Coronary artery (tissue), 2 donors: ENCODE measurements at regions not wholly inside any gene's neighbourhood (a gene's known extent, or its start where the extent isn't known, plus 50 kb on each side); places are given as distances from the start of the nearest gene placed in this dataset.

Source experiments
- DNase-seq: peaks from one replicate; pipeline ENCODE4 v3.0.0-alpha.2; 2017; ENCODE audit warnings: low spot score
- H3K27ac ChIP-seq, 2 donors: fragments of 200-600 bp; sonication (generic); one replicate each; pipeline ENCODE4 v1.5.1; 2016 to 2019
- H3K4me3 ChIP-seq: fragments of 200-600 bp; sonication (generic); 2 replicates; pipeline ENCODE4 v1.5.1; 2016; ENCODE audit warnings: mild to moderate bottlenecking, moderate library complexity
- CTCF ChIP-seq: fragments of 200-600 bp; sonication (generic); IDR thresholded peaks from one replicate; pipeline ENCODE4 v1.5.1; 2019; ENCODE audit warnings: antibody characterized with exemption

DNA sequence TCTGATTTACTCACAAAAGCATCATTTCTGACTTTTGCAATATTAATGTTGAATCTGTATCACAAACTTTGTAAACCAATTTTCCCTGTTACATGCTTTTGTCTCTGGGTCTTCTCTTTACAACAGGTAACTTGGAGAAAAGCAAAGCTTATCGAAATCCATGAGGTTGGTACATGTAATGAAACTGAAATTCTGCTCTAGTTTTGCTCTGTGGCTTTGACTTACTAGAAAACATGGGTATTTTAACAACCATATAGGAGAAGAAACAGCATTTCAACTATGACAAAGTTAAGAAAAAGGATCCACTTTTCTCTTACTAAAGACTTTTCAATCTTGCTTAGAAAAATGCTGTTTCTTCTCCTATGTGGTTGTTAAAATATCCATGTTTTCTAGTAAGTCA, 645.8 kb downstream of the STIM2 start:
- TF ChIP-seq CTCF = no peak
- no peak overlapping the region for H3K27ac ChIP-seq

DNA sequence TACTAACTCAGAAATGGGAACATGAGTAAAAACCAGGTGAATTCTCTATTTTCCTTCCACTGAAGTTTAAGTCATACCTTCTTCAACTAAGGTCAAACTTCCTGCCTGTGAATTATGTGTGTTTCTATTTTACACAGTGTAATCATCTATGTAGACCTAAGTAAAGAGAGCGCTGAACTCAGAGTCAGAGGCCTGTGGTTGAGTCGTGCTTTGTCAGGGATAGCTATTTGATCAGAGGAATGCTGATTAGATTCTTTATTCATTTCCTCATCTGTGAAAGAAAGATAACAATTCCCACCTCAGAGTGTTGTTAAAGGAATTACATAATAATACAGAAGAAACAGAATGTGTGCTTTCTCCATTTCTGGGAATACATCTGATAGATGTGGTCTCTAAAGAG, 654.1 kb downstream of the STIM2 start:
- no peak for TF ChIP-seq CTCF
- Histone ChIP-seq H3K4me3 (no peak overlapping the region), H3K27ac (no peak overlapping the region)
- DNase-seq = no peak

More for the DNA sequence above, 645.8 kb downstream of the STIM2 start:
- H3K4me3 ChIP-seq = no peak overlapping the region
- DNase-seq = no peak

- Histone ChIP-seq H3K4me3 (no peak overlapping the region), H3K27ac (no peak overlapping the region)
- TF ChIP-seq CTCF = no peak
- no peak for DNase-seq
Measured at GRCh38 chr4:27515140-27515539, 654.5 kb downstream of the STIM2 start.

DNA sequence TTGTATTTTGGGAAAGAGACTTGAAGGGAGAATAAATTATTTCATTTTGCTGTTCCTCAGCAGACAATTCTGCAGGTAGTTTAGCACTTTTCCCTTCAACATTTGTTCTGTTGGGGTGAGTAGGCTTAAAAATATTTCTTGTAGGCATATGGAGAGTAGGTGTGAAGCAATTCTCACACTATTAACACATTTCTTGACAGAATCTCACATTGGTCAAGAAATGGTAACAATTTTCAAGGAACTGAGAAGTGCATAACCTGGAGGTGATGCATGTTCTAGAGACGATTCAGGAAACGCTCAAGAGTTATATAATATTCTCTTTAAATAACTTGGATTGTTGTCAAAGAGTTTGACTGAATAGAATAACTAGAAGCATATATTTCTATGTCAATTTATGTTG, 658.2 kb downstream of the STIM2 start:
- no peak for TF ChIP-seq CTCF
- no peak for DNase-seq
- no peak overlapping the region for H3K27ac ChIP-seq
- H3K4me3 ChIP-seq = no peak overlapping the region

GRCh38 chr4:27524224-27524623, 663.6 kb downstream of the STIM2 start:
- TF ChIP-seq CTCF = no peak
- H3K27ac ChIP-seq = no peak overlapping the region
- H3K4me3 ChIP-seq = no peak overlapping the region
- DNase-seq = no peak

DNA sequence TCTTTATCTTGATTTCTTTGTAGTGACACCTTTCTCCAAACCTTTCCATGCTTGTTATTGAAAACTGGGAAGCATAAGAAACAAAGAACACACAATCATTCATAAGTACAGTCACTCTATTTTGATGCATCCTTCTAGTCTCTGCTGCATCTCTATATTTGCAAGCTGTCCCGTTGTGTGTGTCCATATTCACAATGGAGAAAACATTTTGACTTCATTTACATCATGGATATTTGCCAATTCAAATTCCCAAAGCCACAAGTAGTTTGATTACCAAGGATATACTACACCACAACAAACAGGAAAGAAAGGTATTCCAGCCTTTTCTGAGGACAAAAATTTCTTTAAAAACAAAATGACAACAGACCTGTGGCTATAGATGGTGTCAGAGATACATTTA, 673.8 kb downstream of the STIM2 start:
- no peak for DNase-seq
- H3K4me3 ChIP-seq = no peak overlapping the region

More for the DNA sequence above, 673.8 kb downstream of the STIM2 start:
- no peak for TF ChIP-seq CTCF
- H3K27ac ChIP-seq = no peak overlapping the region
